ENCODE measurements at regions not wholly inside any gene's neighbourhood (a gene's known extent, or its start where the extent isn't known, plus 50 kb on each side); places are given as distances from the start of the nearest gene placed in this dataset.

- TF ChIP-seq, protein P1, sequence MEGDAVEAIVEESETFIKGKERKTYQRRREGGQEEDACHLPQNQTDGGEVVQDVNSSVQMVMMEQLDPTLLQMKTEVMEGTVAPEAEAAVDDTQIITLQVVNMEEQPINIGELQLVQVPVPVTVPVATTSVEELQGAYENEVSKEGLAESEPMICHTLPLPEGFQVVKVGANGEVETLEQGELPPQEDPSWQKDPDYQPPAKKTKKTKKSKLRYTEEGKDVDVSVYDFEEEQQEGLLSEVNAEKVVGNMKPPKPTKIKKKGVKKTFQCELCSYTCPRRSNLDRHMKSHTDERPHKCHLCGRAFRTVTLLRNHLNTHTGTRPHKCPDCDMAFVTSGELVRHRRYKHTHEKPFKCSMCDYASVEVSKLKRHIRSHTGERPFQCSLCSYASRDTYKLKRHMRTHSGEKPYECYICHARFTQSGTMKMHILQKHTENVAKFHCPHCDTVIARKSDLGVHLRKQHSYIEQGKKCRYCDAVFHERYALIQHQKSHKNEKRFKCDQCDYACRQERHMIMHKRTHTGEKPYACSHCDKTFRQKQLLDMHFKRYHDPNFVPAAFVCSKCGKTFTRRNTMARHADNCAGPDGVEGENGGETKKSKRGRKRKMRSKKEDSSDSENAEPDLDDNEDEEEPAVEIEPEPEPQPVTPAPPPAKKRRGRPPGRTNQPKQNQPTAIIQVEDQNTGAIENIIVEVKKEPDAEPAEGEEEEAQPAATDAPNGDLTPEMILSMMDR (IDR thresholded peaks at IDR 0.05), result no peak
- TF ChIP-seq POLR2A (IDR thresholded peaks at IDR 0.05), result no peak
Observed at GRCh38 chr21:32131960-32132359, 146.9 kb downstream of the MIS18A start.

All from lower leg skin (tissue), 3 donors.